ENCODE measurements at regions not wholly inside any gene's neighbourhood (a gene's known extent, or its start where the extent isn't known, plus 50 kb on each side); places are given as distances from the start of the nearest gene placed in this dataset.

DNA sequence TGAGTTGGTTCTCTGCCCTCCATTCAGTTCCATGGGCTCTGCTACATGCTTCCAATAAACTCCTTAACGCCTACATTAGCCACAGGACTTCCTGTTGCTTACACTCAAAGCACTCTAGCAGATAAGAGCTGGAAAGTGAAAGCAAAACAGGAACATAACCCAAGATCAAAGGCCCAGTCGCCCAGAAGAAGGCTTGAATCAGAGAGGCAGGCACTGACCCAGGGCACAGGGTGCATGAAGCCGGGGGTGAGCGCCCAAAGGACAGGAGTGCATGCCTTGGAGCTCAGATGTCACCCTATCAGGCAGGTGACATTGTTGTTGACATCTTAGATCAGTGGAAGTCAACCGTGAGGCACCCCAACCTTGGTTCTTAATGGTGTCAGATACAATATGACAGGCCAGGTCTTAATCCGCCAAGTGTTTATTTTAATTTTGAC is 235.1 kb downstream of the UACA start:
- Histone ChIP-seq H3K36me3 (no peaks in the 10 kb centered on the region), H3K27me3 (replicated peaks; ENCODE audit: insufficient read depth) (no peaks in the 10 kb centered on the region), H3K4me3 (no peak overlapping the region), H3K27ac (no peak overlapping the region), H3K9me3 (no peaks in the 10 kb centered on the region), H3K4me1 (ENCODE audit: control insufficient read depth in 1 of 2, low read depth in 2 of 2) (no peaks in the 10 kb centered on the region)
- TF ChIP-seq CTCF (IDR thresholded peaks at IDR 0.05) = no peak
- DNase-seq (ENCODE audit: low spot score) = no peak
- no peak for ATAC-seq (ENCODE audit: insufficient number of reproducible peaks, low FRiP score, low read depth)

DNA sequence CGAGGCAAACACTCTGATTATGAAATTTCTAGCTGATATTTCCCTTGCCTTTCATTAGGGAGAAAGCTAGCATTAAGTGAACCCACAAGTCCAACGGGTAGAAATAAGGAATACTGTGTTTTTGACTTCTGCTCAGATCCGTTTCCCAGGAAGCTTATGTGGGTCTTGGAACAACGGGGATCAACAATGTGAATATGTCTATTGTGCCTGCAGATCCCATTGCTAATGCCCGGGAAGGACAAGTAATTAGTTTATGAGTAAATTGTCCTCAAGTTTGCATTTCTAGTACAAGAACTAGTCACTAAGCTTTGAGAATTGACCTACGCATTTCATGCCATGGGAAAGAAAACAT is 236.4 kb downstream of the UACA start:
- H3K9me3 ChIP-seq = no peaks in the 10 kb centered on the region
- no peaks in the 10 kb centered on the region for H3K36me3 ChIP-seq
- no peaks in the 10 kb centered on the region for H3K27me3 ChIP-seq (replicated peaks; ENCODE audit: insufficient read depth)
- no peak for ATAC-seq (ENCODE audit: insufficient number of reproducible peaks, low FRiP score, low read depth)
- DNase-seq (ENCODE audit: low spot score) = no peak
- H3K4me1 ChIP-seq (ENCODE audit: control insufficient read depth in 1 of 2, low read depth in 2 of 2) = no peaks in the 10 kb centered on the region
- no peak overlapping the region for H3K4me3 ChIP-seq
- TF ChIP-seq CTCF (IDR thresholded peaks at IDR 0.05) = no peak
- no peak overlapping the region for H3K27ac ChIP-seq

GRCh38 chr15:70526221-70526973 is 237.0 kb downstream of the UACA start:
- Histone ChIP-seq H3K27ac (no peak overlapping the region), H3K27me3 (replicated peaks; ENCODE audit: insufficient read depth) (no peaks in the 10 kb centered on the region), H3K4me1 (ENCODE audit: control insufficient read depth in 1 of 2, low read depth in 2 of 2) (no peaks in the 10 kb centered on the region), H3K4me3 (no peak overlapping the region), H3K36me3 (no peaks in the 10 kb centered on the region), H3K9me3 (no peaks in the 10 kb centered on the region)
- ATAC-seq (ENCODE audit: insufficient number of reproducible peaks, low FRiP score, low read depth) (no peak), DNase-seq (ENCODE audit: low spot score) (no peak)
- no peak for TF ChIP-seq CTCF (IDR thresholded peaks at IDR 0.05)

DNA sequence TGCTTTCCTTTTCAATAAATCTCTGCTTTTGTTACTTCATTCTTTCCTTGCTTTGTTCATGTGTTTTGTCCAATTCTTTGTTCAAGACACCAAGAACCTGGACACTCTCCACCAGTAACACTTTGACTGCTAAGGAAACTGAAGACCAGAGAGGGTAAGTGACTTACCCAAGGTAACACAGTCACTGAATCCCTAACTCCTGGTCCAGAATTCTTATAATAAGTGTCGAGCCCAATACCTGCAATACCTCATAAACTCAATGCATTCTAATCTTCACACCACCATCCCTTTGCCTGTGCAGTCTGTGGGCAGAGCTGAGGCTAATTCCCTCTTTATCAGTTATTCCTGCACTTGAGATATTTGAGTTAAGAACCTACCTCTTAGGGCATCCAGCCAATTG is 237.8 kb downstream of the UACA start:
- H3K4me3 ChIP-seq = no peak overlapping the region
- no peak overlapping the region for H3K27ac ChIP-seq
- ATAC-seq (ENCODE audit: insufficient number of reproducible peaks, low FRiP score, low read depth) = no peak
- H3K27me3 ChIP-seq (replicated peaks; ENCODE audit: insufficient read depth) = no peaks in the 10 kb centered on the region
- no peaks in the 10 kb centered on the region for H3K36me3 ChIP-seq
- TF ChIP-seq CTCF (IDR thresholded peaks at IDR 0.05) = no peak
- no peaks in the 10 kb centered on the region for H3K4me1 ChIP-seq (ENCODE audit: control insufficient read depth in 1 of 2, low read depth in 2 of 2)
- H3K9me3 ChIP-seq = no peaks in the 10 kb centered on the region
- DNase-seq (ENCODE audit: low spot score) = no peak

DNA sequence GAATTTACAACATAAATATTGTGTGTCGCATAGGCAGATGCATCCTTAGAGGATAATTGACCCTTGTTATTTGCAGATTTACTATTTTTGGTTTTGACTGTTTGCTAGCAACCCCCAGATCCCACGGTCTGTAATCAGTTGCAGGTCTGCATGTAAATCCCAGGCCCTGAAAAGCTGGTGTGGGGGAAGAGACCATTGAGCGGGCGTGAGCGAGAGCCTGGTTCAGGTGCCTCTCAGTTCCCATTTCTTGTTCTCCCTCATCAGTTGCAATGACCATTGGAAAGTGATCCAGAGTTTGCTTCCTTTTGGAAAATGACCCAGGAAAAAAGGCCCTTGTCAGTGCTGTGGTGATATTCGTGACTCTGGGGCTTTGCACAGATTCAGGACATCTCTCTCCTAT is 238.9 kb downstream of the UACA start:
- TF ChIP-seq CTCF (IDR thresholded peaks at IDR 0.05) = no peak
- DNase-seq (ENCODE audit: low spot score) (no peak), ATAC-seq (ENCODE audit: insufficient number of reproducible peaks, low FRiP score, low read depth) (no peak)

More for the DNA sequence above, 238.9 kb downstream of the UACA start:
- no peak overlapping the region for H3K4me3 ChIP-seq
- H3K4me1 ChIP-seq (ENCODE audit: control insufficient read depth in 1 of 2, low read depth in 2 of 2) = no peaks in the 10 kb centered on the region
- H3K9me3 ChIP-seq = no peaks in the 10 kb centered on the region
- H3K27ac ChIP-seq = no peak overlapping the region
- no peaks in the 10 kb centered on the region for H3K36me3 ChIP-seq
- no peaks in the 10 kb centered on the region for H3K27me3 ChIP-seq (replicated peaks; ENCODE audit: insufficient read depth)
